OCI-LY7 (cell line): ENCODE measurements at regions not wholly inside any gene's neighbourhood (a gene's known extent, or its start where the extent isn't known, plus 50 kb on each side); places are given as distances from the start of the nearest gene placed in this dataset.

Experiments used
- EZH2phosphoT487 ChIP-seq: fragments of 200-600 bp; sonication (generic); IDR thresholded peaks from 2 replicates; pipeline ENCODE4 v1.6.1; 2018; ENCODE audit warnings: low read depth, borderline replicate concordance, mild to moderate bottlenecking, mixed run types, antibody characterized with exemption, low read length, moderate library complexity, mixed read lengths
- TF ChIP-seq, protein P1 (sequence below): fragments of 200-600 bp; sonication (generic); conservative IDR thresholded peaks from 2 replicates; pipeline ENCODE4 v1.5.1; 2014; ENCODE audit warnings: mild to moderate bottlenecking, antibody characterized with exemption, low read length, moderate library complexity, mixed read lengths

- TF ChIP-seq, protein P1, sequence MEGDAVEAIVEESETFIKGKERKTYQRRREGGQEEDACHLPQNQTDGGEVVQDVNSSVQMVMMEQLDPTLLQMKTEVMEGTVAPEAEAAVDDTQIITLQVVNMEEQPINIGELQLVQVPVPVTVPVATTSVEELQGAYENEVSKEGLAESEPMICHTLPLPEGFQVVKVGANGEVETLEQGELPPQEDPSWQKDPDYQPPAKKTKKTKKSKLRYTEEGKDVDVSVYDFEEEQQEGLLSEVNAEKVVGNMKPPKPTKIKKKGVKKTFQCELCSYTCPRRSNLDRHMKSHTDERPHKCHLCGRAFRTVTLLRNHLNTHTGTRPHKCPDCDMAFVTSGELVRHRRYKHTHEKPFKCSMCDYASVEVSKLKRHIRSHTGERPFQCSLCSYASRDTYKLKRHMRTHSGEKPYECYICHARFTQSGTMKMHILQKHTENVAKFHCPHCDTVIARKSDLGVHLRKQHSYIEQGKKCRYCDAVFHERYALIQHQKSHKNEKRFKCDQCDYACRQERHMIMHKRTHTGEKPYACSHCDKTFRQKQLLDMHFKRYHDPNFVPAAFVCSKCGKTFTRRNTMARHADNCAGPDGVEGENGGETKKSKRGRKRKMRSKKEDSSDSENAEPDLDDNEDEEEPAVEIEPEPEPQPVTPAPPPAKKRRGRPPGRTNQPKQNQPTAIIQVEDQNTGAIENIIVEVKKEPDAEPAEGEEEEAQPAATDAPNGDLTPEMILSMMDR = no peak
- TF ChIP-seq EZH2phosphoT487 = no peak
These were observed 98.9 kb upstream of the IL6 start for GRCh38 chr7:22628112-22628511.
